Ishikawa (cell line): ENCODE measurements at regions not wholly inside any gene's neighbourhood (a gene's known extent, or its start where the extent isn't known, plus 50 kb on each side); places are given as distances from the start of the nearest gene placed in this dataset.

Experiments used
- CEBPB ChIP-seq: IDR thresholded peaks from 2 replicates; pipeline ENCODE4 v1.6.1; 2012
- CREB1 ChIP-seq: IDR thresholded peaks from 2 replicates; pipeline ENCODE4 v1.6.1; 2012; ENCODE audit warnings: low read depth
- EGR1 ChIP-seq: IDR thresholded peaks from 2 replicates; pipeline ENCODE4 v1.6.1; 2012
- EP300 ChIP-seq: IDR thresholded peaks from 2 replicates; pipeline ENCODE4 v1.6.1; 2012; ENCODE audit warnings: borderline replicate concordance
- FOXM1 ChIP-seq: IDR thresholded peaks from 2 replicates; pipeline ENCODE4 v1.6.1; 2012; ENCODE audit warnings: low read depth, borderline replicate concordance
- NFIC ChIP-seq: IDR thresholded peaks from 2 replicates; pipeline ENCODE4 v1.6.1; 2012
- RAD21 ChIP-seq: IDR thresholded peaks from 2 replicates; pipeline ENCODE4 v1.6.1; 2012; ENCODE audit warnings: low read depth
- TAF1 ChIP-seq: IDR thresholded peaks from 2 replicates; pipeline ENCODE4 v1.6.1; 2012; ENCODE audit warnings: low read depth, mild to moderate bottlenecking
- TCF12 ChIP-seq: IDR thresholded peaks from 2 replicates; pipeline ENCODE4 v1.6.1; 2012; ENCODE audit warnings: low read depth
- TEAD4 ChIP-seq: IDR thresholded peaks from 2 replicates; pipeline ENCODE4 v1.6.1; 2012
- YY1 ChIP-seq: IDR thresholded peaks from 2 replicates; pipeline ENCODE4 v1.6.1; 2012; ENCODE audit warnings: low read depth
- ZBTB7A ChIP-seq: IDR thresholded peaks from 2 replicates; pipeline ENCODE4 v1.6.1; 2012; ENCODE audit warnings: low read depth
- TF ChIP-seq, protein P1 (sequence below): IDR thresholded peaks from 2 replicates; pipeline ENCODE4 v1.6.1; 2012
- TF ChIP-seq, protein P2 (sequence below): IDR thresholded peaks from 2 replicates; pipeline ENCODE4 v1.6.1; 2012; ENCODE audit warnings: low read depth, mild to moderate bottlenecking
- TF ChIP-seq, protein P3 (sequence below): IDR thresholded peaks from 2 replicates; pipeline ENCODE4 v1.6.1; 2012

DNA sequence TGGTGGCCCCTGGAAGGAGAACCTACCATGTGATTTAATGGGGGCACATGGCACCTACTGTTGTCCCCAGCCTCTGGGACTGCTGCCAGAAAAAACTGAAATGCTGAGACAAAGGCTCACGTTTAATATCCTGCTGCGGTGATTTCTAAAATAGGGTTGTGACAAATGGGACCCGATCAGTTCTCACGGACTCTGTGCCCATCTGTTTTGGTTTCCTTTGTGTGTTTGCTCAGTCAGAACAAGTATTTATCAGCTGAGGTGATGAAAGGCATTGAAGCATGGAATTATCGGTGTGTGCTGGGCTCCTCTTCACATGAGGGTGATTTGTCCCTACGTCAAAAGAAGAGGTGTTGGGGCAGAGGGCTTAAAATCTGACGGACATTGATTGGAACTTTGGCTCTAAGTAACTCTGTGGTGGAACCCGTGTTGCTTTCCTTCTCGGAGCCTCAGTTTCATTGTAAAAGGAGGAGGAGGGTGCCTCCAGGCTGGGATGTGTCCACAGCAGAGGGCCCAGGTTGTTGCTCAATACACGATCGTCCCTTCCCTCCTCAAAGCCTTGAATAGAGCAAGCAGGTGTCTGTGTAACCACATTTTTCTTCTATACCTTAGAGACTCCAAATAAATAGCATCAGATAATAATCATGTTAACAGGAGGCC, 283.3 kb upstream of the RGMA start:
- TF ChIP-seq, protein P1, sequence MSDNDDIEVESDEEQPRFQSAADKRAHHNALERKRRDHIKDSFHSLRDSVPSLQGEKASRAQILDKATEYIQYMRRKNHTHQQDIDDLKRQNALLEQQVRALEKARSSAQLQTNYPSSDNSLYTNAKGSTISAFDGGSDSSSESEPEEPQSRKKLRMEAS, result no peak

DNA sequence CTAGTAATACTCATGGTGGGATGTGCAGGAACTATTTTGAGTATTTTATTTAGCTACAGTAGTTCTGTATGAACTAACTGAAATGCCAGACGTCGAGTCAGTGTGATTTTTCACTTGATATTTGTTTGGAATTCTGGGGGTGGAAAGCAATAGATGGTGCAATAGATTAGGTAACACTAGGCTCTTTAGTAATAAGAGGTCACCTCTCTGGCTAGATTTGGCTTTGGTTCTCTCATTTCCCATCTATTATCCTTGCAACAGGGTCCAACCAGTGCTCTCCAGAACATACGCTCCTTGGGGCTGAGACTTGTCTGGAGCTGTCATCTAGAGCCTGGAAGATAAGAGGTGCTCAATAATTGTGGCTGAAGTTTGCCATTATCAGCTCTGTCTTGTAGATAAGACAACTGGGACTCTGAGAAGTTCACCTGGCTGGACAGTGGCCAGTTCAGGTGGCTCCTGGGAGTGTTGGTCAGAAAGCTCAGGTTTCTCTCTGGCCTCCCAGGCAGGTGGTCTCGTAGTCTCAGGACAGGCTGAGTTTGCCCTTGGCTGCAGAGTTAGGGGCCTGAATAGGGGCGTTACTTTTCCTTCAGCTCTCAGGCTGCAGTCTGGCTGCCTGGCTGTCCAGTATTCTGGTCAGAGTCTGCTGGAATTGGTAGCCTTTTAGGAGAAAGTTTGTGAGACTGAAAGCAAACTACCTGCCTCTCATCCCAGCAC, 277.5 kb upstream of the RGMA start:
- TF ChIP-seq EGR1 (no peak), NFIC (no peak), CREB1 (no peak), YY1 (no peak), TAF1 (no peak), CEBPB (no peak), EP300 (no peak), ZBTB7A (no peak), TCF12 (no peak)
- TF ChIP-seq, protein P2, sequence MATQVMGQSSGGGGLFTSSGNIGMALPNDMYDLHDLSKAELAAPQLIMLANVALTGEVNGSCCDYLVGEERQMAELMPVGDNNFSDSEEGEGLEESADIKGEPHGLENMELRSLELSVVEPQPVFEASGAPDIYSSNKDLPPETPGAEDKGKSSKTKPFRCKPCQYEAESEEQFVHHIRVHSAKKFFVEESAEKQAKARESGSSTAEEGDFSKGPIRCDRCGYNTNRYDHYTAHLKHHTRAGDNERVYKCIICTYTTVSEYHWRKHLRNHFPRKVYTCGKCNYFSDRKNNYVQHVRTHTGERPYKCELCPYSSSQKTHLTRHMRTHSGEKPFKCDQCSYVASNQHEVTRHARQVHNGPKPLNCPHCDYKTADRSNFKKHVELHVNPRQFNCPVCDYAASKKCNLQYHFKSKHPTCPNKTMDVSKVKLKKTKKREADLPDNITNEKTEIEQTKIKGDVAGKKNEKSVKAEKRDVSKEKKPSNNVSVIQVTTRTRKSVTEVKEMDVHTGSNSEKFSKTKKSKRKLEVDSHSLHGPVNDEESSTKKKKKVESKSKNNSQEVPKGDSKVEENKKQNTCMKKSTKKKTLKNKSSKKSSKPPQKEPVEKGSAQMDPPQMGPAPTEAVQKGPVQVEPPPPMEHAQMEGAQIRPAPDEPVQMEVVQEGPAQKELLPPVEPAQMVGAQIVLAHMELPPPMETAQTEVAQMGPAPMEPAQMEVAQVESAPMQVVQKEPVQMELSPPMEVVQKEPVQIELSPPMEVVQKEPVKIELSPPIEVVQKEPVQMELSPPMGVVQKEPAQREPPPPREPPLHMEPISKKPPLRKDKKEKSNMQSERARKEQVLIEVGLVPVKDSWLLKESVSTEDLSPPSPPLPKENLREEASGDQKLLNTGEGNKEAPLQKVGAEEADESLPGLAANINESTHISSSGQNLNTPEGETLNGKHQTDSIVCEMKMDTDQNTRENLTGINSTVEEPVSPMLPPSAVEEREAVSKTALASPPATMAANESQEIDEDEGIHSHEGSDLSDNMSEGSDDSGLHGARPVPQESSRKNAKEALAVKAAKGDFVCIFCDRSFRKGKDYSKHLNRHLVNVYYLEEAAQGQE, result no peak
- TF ChIP-seq, protein P1, result no peak

DNA sequence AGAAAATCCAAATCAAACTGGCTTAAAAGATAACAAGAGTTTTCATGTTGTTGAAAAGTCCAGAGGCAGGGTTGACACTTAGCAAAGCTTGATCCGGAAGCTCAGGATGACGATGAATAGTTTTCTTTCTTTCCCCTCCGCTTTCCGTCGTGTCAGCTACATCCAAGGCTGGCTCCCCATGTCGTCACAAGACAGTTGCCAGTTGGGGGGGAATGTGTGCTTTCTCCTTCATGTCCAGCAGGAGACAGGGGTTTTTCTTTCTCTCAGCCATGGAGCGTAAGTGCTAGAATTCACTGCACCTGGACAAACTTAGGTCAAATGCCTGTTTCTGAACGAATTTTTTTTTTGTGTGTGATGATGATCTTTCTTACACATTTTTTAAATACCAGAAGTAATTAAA, 273.8 kb upstream of the RGMA start:
- TF ChIP-seq CREB1 (no peak), NFIC (no peak), RAD21 (no peak)
- TF ChIP-seq, protein P1, result no peak
- TF ChIP-seq, protein P3, sequence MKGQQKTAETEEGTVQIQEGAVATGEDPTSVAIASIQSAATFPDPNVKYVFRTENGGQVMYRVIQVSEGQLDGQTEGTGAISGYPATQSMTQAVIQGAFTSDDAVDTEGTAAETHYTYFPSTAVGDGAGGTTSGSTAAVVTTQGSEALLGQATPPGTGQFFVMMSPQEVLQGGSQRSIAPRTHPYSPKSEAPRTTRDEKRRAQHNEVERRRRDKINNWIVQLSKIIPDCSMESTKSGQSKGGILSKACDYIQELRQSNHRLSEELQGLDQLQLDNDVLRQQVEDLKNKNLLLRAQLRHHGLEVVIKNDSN, result no peak
- TF ChIP-seq, protein P2, result no peak

DNA sequence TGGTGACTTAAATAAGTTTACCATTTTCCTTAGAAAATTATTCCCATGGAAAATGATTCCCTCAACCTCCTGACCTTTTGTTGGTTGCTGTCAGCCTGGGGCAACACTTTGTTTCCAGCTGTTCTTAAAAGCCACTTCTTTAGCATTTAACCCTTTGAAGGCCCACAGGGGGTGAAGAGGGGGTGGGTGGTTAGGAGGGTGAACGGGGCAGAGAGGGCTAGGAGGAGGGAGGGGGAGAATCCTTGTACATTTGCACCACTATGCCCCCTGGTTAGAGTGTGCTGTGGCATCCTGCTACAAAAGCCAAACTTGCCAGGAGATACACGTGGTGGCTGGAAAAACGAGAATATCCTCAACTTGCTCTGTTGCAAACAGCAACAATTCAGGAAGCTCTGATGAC, 273.2 kb upstream of the RGMA start:
- TF ChIP-seq, protein P3, result no peak
- TF ChIP-seq TEAD4 (no peak), YY1 (no peak), TCF12 (no peak), EGR1 (no peak), FOXM1 (no peak), ZBTB7A (no peak), EP300 (no peak), NFIC (no peak), CEBPB (no peak)
- TF ChIP-seq, protein P1, result no peak
- TF ChIP-seq, protein P2, result no peak
